ENCODE measurements at regions not wholly inside any gene's neighbourhood (a gene's known extent, or its start where the extent isn't known, plus 50 kb on each side); places are given as distances from the start of the nearest gene placed in this dataset.

GRCh38 chr12:67595365-67595764, 53.2 kb upstream of the DYRK2 start:
- Histone ChIP-seq H3K79me2 (ENCODE audit: control insufficient read depth, low read length) (no peaks in the 10 kb centered on the region), H3K9me2 (replicated peaks; ENCODE audit: control insufficient read depth, low read length) (no peaks in the 10 kb centered on the region), H3K27ac (ENCODE audit: low read depth, low read length) (no peak overlapping the region), H4K20me1 (ENCODE audit: control insufficient read depth, insufficient read depth, low read depth, low read length) (no peaks in the 10 kb centered on the region), H3K27me3 (ENCODE audit: control insufficient read depth, low read length) (no peaks in the 10 kb centered on the region), H3F3A (ENCODE audit: control insufficient read depth, insufficient read depth) (no peaks in the 10 kb centered on the region; the same call in 1 of the 2 replicates), H3K4me3 (ENCODE audit: low read length) (no peak overlapping the region), H3K4me2 (ENCODE audit: low read length) (no peak overlapping the region), H3K4me1 (ENCODE audit: control insufficient read depth, low read length) (no peaks in the 10 kb centered on the region), H3K9me3 (ENCODE audit: control insufficient read depth, insufficient read depth, low read length) (peaks cover 5% of the 10 kb centered on the region; the same call in 1 of the 2 replicates), H3K36me3 (ENCODE audit: control insufficient read depth, low read length) (no peaks in the 10 kb centered on the region)
- no peak for TF ChIP-seq EZH2phosphoT487 (IDR thresholded peaks at IDR 0.05; ENCODE audit: borderline replicate concordance, low read length)
- no peak for TF ChIP-seq CTCF (IDR thresholded peaks at IDR 0.05; ENCODE audit: low read depth, low read length, poor library complexity, severe bottlenecking)

GRCh38 chr12:67598598-67598997, 49.9 kb upstream of the DYRK2 start:
- no peak for TF ChIP-seq EZH2phosphoT487 (IDR thresholded peaks at IDR 0.05; ENCODE audit: borderline replicate concordance, low read length)
- TF ChIP-seq CTCF (IDR thresholded peaks at IDR 0.05; ENCODE audit: low read depth, low read length, poor library complexity, severe bottlenecking) = no peak
- Histone ChIP-seq H4K20me1 (ENCODE audit: control insufficient read depth, insufficient read depth, low read depth, low read length) (no peaks in the 10 kb centered on the region), H3K4me1 (ENCODE audit: control insufficient read depth, low read length) (no peaks in the 10 kb centered on the region), H3K27me3 (ENCODE audit: control insufficient read depth, low read length) (no peaks in the 10 kb centered on the region), H3K79me2 (ENCODE audit: control insufficient read depth, low read length) (no peaks in the 10 kb centered on the region), H3K4me2 (ENCODE audit: low read length) (no peak overlapping the region), H3F3A (ENCODE audit: control insufficient read depth, insufficient read depth) (no peaks in the 10 kb centered on the region), H3K27ac (ENCODE audit: low read depth, low read length) (no peak overlapping the region), H3K9me3 (ENCODE audit: control insufficient read depth, insufficient read depth, low read length) (peaks cover 5% of the 10 kb centered on the region; the same call in 1 of the 2 replicates), H3K9me2 (replicated peaks; ENCODE audit: control insufficient read depth, low read length) (no peaks in the 10 kb centered on the region), H3K4me3 (ENCODE audit: low read length) (no peak overlapping the region), H3K36me3 (ENCODE audit: control insufficient read depth, low read length) (no peaks in the 10 kb centered on the region)
